ENCODE measurements at regions not wholly inside any gene's neighbourhood (a gene's known extent, or its start where the extent isn't known, plus 50 kb on each side); places are given as distances from the start of the nearest gene placed in this dataset.
A peak's percentile ranks its signal among the peaks of the same experiment; 100 is the strongest.

GRCh38 chr6:51336185-51336584, 517.5 kb downstream of the TFAP2B start:
- DNase-seq: no peak

GRCh38 chr6:51337277-51337676, 518.6 kb downstream of the TFAP2B start:
- DNase-seq: no peak

DNA sequence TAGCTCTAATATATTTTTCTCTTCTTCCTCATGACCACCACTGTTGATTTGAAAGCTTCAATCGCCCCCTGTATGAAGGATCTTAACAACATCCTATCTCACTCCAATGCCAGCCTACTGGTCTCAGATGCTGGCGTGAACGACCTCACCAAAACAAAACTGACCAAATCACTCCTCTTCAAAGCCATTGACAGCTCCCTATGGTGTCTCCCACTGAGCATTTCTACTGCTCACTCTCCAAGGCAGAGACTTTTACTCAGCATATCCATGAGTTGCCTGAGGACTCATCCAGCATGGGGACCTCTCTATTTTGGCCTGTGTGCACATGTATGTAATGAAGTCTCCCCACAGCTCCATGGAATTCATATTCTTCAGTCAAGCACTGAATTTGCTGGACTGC, 520.4 kb downstream of the TFAP2B start:
- no peak for DNase-seq

- no peak for DNase-seq
Observed at GRCh38 chr6:51339728-51340127, 521.1 kb downstream of the TFAP2B start.

- DNase-seq: no peak
Observed at GRCh38 chr6:51342393-51342792, 523.7 kb downstream of the TFAP2B start.

DNA sequence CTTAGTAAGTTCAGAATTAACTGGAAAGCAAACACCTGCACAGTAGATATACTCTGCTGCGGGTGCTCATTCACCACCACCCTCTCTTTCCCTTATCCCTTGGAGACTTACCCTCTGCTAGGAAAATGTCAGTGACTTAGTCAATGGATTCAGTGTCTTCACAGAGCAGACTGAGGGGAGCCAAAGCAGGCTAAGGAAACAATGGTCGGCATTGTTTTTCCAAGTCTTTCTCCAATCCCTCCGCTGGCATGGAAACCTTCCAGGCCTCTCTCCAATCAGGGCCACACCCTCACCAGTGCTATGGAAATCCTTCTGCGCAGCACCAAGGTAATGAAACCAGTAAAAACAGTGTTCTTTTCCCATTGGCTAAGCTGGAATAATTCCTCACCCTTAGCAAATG, 531.2 kb downstream of the TFAP2B start:
- no peak for DNase-seq

GRCh38 chr6:51350308-51350904, 531.7 kb downstream of the TFAP2B start:
- DNase-seq: no peak

DNA sequence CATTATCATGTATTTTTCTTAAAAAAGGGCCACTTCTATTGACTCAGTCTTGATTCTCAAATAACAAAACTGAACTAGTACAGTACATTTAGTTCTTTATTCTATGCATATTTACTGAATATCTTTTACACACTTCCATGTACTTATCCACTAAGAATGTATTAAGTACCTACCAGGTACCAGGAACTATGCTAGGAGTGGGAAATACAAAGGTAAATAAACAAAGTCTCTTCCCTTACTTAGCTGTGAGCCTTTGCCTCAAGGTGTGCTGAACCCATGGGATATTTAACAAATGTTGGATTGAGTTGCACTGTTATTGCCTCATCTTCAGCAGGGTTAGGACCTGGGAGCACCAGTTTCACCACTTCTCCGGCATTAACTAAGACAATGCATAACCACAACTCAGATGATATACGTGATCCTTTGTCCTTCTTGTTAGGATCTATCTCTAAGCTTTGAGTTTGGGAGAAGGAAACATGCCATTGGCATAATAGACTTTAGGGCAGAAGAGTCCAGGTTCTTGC, 533.9 kb downstream of the TFAP2B start:
- DNase-seq: no peak

DNA sequence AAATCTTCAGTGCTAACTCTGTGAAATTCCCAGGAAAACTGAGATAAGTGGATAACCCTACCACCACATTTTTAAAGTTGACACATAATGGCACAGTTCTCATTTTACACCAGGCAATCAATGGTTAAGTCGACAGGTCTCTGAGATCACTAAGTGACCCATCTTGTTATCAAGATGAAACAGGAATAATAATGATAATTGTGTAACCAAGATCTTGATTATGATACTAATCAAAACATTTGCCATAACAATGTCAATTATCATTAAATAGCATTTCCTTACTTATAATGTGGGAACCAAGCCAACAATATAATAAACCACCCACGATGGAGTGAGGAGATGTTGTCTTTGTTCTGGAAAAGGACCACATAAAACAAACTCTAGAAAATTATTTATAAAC, 541.6 kb downstream of the TFAP2B start:
- DNase-seq: no peak

DNA sequence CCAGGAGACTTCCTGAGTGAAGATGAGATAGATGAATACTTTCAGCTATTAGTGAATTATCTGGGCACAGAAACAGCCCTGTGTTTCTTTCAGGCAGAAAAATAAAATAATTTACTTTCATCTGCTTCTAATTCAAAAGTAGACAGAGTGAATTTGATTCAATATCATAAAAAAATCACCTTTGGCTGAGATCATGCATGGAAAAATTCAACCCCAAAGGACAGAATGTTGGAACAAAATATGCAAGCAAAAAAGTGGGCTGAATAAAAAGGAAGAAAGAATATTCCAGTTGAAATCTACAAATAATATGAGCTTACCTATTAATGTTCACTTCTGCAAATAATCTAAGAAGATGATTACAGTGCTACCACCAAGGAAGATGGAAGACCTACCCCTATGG, 546.9 kb downstream of the TFAP2B start:
- no peak for DNase-seq

- no peak for DNase-seq
Observed at GRCh38 chr6:51369485-51369884, 550.8 kb downstream of the TFAP2B start.

DNA sequence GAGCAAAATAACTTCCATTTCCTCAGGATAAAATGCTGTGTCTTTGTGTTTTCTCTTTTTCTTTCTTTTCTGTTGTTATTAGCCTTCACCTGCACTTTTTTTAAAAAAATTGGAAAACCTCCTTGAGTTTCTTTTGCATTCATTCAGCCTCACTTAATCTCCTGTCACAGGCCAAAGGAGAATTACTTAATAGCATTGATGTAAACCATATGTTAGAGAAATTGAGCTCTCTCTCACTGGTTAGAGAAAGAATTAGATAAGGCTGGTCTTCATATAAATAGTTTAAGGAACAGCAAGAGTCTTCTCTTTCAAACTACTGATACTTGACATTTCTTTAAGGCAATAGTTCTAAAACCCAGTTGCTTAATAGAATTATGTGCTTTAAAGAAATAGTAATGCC, 564.2 kb downstream of the TFAP2B start:
- DNase-seq: no peak

DNA sequence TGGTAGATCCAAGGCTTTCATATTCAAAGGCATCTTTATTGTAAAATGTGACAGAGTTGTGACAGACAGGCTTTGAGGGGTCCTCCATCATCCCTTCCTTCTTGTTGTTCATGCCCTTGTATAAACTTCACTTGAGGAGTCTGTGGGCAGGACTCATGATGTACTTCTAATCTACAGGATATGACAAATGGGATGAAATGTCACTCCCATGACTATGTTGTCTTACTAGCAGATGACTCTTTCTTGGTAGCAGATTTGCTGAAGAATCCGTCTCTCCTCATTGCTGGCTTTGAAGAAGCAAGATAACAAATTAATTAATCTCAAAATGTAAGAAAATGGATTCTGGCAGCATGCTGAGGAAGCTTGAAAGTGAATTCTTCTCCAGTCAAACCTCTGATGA, 566.1 kb downstream of the TFAP2B start:
- no peak for DNase-seq

GRCh38 chr6:51386347-51386836, 567.7 kb downstream of the TFAP2B start:
- DNase-seq: no peak

DNA sequence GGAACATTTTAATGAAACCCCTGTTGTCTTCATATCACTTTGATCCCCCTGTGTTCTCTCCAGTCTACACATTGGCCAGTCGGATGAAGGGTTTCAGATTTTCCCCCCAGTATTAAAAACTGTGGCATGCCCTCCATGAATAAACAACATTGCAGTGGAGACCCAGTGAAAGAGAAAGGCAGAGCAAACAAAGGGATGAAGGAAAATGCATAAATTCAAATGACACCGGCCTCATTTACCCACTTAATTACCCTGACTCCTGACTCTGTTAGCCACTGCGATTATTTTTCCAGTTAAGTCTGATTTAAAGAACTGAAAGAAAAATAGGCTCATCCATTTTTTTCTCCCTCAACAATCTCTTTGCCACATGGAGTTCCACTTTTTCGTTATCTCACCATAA, 569.2 kb downstream of the TFAP2B start:
- no peak for DNase-seq

DNA sequence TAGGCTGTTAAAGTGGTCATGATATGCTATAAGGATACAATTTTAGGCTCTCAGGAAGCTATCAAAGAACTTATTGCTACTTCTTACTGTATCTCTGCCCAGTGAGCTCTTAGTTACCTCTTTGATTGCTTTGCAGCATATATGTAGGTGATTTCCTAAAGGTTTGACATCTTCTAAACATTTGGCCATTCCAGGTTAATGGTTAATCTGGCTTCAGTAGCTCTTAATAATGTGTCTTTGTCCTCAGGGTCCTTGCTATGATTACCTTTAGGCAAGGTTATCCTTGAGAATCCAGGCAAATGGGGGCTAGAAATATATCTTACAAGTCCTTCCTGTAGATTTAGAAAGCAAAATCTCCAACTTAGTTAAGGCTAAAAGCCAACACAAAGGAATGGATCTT, 575.4 kb downstream of the TFAP2B start:
- DNase-seq: no peak

- no peak for DNase-seq
Observed at GRCh38 chr6:51396583-51396982, 577.9 kb downstream of the TFAP2B start.

GRCh38 chr6:51398064-51398705, 579.5 kb downstream of the TFAP2B start:
- peak; percentile 32 for DNase-seq

DNA sequence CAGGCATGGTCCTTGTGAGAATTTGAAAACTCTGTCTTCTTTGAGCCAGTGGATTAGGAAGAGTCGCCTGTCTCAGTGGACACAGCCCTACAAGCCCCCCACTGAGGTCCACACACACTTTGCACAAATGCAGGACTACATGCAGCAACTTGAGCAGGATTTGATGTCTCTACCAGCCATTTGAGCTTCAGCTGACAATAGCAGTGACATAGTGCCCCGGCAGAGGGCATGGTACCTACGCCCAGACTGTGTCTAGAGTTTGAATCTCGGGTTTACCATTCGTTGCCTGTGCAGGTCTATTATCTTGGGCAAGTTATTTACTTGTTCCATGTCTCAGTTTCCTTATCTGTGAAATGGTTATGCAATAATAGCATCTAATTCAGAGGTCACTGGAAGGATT, 580.1 kb downstream of the TFAP2B start:
- no peak for DNase-seq

GRCh38 chr6:51410453-51410852, 591.8 kb downstream of the TFAP2B start:
- DNase-seq: no peak

- no peak for DNase-seq
Observed at GRCh38 chr6:51411496-51412125, 592.9 kb downstream of the TFAP2B start.

GRCh38 chr6:51414361-51414760, 595.7 kb downstream of the TFAP2B start:
- DNase-seq: no peak

DNA sequence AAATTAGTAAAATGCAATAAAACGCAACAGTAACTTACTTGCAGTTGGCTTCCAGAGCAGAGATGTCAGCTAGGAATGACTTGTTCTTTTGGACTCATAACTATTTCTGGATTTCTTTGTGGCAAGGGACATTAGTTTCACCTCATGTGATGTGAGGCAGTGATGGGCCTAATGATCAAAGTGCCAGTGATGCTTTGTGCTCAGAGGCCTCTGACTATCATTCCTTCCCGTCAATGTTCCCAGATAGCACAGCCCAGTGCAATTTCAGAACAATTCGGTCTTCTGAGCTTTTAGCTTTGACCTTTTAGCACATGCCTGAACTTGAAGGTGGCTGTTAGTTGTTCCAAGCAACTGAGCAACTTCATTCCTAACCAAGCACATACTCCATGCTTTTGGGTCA, 596.8 kb downstream of the TFAP2B start:
- DNase-seq: no peak

DNA sequence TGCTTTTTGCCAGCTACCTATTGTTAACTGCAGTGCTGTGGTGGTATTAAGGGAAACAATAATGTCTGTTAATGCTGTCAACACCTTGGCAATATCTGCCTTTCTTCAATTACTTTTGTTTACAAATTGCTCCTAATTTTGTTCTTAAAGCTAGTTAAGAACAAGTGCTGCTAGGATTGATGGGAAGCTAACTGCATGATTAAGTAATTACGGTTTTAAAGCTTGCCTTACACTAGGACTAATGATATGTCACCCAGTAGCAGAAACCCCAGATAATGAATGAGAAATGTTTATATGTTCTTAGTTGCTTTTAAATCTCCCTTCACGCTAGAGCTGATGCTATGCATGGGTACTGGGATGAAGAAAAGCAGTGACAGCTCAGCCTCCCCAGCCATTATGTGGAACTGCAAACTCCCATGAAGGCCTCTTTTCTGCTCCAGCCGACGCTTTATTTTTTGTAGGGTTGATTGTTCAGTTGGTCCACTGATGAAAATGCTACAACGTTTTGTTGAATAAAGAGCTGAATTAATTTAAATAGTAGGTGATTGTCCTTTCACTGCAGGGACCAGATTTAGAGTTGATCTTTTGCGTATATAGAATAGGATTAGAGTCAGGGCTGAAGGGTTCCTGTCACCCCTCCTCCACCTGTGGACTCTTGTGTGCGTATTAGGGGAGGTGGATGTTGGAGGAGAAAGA, 610.5 kb downstream of the TFAP2B start:
- peak; percentile 3 for DNase-seq
